ENCODE measurements at regions not wholly inside any gene's neighbourhood (a gene's known extent, or its start where the extent isn't known, plus 50 kb on each side); places are given as distances from the start of the nearest gene placed in this dataset.

DNA sequence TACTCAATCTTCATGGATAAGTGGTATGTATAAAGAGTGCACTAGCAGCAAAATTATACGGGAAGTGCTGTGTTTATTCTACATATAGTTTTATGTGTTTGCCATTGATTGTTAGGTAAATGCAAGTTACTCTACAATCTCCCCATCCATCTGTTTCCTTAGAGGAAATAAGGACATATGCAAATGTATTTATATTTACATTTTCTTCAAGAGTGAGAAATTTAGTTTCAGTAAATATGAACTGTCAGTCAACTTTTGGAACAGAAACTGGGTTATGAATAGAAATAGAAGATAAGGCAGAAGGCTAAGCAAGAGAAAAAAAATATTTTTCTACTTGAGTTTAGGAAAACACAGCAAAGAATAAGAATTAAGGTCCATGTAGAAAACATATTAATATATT lies 176.1 kb upstream of the KLHL1 start:
- dilution Hi-C loops (cut with MboI; ENCODE audit: extremely low pct_ligation_motif_present, low sequenced_read_pairs): no loop called here

DNA sequence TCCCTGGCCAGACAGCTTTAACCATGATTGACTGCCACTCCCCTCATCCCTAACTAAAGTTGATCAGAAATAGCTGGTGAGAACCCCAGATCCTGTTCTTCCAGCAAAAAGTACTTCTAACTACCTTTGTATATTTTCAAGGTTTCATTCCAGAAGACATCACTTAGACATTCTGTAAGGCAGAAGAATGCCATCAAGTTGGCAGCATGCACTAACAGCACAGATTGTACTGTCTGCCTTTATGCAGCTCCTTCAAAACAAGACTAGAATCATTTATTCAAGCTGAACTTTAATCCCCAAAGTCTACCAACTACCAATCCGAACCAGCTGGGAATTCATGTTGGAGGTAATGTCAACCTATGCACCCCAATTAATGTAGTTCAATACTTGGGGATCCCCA lies 167.6 kb upstream of the KLHL1 start:
- dilution Hi-C loops (cut with MboI; ENCODE audit: extremely low pct_ligation_motif_present, low sequenced_read_pairs): no loop called here
- no peaks in the 10 kb centered on the region for H3K9me3 ChIP-seq (ENCODE audit: control insufficient read depth, low read depth, low read length)
- H3K79me2 ChIP-seq (ENCODE audit: control insufficient read depth, insufficient read depth, low read length): no peaks in the 10 kb centered on the region
- no peak overlapping the region for H2AFZ ChIP-seq (ENCODE audit: control insufficient read depth, low read length)
- no peaks in the 10 kb centered on the region for H3K4me1 ChIP-seq (ENCODE audit: control insufficient read depth, extremely low read depth, insufficient read depth, low read length)
- no peaks in the 10 kb centered on the region for H3K9me1 ChIP-seq (ENCODE audit: control insufficient read depth, extremely low read depth, insufficient read depth, low read length)
- no peak overlapping the region for H3K4me2 ChIP-seq (ENCODE audit: control insufficient read depth, extremely low read depth, insufficient read depth, low read depth, low read length)
- H3K27me3 ChIP-seq (ENCODE audit: control insufficient read depth, extremely low read depth, insufficient read depth, low read length): no peaks in the 10 kb centered on the region
- no peaks in the 10 kb centered on the region for H4K20me1 ChIP-seq (ENCODE audit: control insufficient read depth, extremely low read depth, insufficient read depth, low read length)
- no peak overlapping the region for H3K9ac ChIP-seq (ENCODE audit: control insufficient read depth, extremely low read depth, insufficient read depth, low read length)
- no peak overlapping the region for H3K27ac ChIP-seq (ENCODE audit: control insufficient read depth, insufficient read depth, low read length)
- FAIRE-seq (no peak), DNase-seq (ENCODE audit: low read depth, low spot score) (no peak)
- H3K4me3 ChIP-seq (ENCODE audit: control insufficient read depth in 2 of 3, extremely low read depth in 1 of 3, insufficient read depth in 2 of 3, low read depth in 1 of 3, low read length in 3 of 3): no peak overlapping the region
- no peaks in the 10 kb centered on the region for H3K36me3 ChIP-seq (ENCODE audit: control insufficient read depth in 2 of 2, extremely low read depth in 1 of 2, insufficient read depth in 2 of 2, low read length in 2 of 2)
- TF ChIP-seq, protein P1, sequence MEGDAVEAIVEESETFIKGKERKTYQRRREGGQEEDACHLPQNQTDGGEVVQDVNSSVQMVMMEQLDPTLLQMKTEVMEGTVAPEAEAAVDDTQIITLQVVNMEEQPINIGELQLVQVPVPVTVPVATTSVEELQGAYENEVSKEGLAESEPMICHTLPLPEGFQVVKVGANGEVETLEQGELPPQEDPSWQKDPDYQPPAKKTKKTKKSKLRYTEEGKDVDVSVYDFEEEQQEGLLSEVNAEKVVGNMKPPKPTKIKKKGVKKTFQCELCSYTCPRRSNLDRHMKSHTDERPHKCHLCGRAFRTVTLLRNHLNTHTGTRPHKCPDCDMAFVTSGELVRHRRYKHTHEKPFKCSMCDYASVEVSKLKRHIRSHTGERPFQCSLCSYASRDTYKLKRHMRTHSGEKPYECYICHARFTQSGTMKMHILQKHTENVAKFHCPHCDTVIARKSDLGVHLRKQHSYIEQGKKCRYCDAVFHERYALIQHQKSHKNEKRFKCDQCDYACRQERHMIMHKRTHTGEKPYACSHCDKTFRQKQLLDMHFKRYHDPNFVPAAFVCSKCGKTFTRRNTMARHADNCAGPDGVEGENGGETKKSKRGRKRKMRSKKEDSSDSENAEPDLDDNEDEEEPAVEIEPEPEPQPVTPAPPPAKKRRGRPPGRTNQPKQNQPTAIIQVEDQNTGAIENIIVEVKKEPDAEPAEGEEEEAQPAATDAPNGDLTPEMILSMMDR (optimal IDR thresholded peaks at IDR 0.05 in 1 of 3, IDR thresholded peaks at IDR 0.05 in 1 of 3, conservative IDR thresholded peaks at IDR 0.05 in 1 of 3; ENCODE audit: extremely low read depth in 1 of 3, insufficient read depth in 2 of 3, low read length in 3 of 3): no peak
- TF ChIP-seq EZH2 (IDR thresholded peaks at IDR 0.05; ENCODE audit: low read length): no peak

More for the DNA sequence above, 176.1 kb upstream of the KLHL1 start:
- no peaks in the 10 kb centered on the region for H3K36me3 ChIP-seq (ENCODE audit: control insufficient read depth in 2 of 2, extremely low read depth in 1 of 2, insufficient read depth in 2 of 2, low read length in 2 of 2)
- H3K9ac ChIP-seq (ENCODE audit: control insufficient read depth, extremely low read depth, insufficient read depth, low read length): no peak overlapping the region
- FAIRE-seq: no peak
- no peak for DNase-seq (ENCODE audit: low read depth, low spot score)
- no peaks in the 10 kb centered on the region for H3K79me2 ChIP-seq (ENCODE audit: control insufficient read depth, insufficient read depth, low read length)
- H3K27me3 ChIP-seq (ENCODE audit: control insufficient read depth, extremely low read depth, insufficient read depth, low read length): no peaks in the 10 kb centered on the region
- H3K27ac ChIP-seq (ENCODE audit: control insufficient read depth, insufficient read depth, low read length): no peak overlapping the region
- no peaks in the 10 kb centered on the region for H3K9me3 ChIP-seq (ENCODE audit: control insufficient read depth, low read depth, low read length)
- no peak overlapping the region for H3K4me3 ChIP-seq (ENCODE audit: control insufficient read depth in 2 of 3, extremely low read depth in 1 of 3, insufficient read depth in 2 of 3, low read depth in 1 of 3, low read length in 3 of 3)
- no peaks in the 10 kb centered on the region for H3K9me1 ChIP-seq (ENCODE audit: control insufficient read depth, extremely low read depth, insufficient read depth, low read length)
- no peaks in the 10 kb centered on the region for H4K20me1 ChIP-seq (ENCODE audit: control insufficient read depth, extremely low read depth, insufficient read depth, low read length)
- H2AFZ ChIP-seq (ENCODE audit: control insufficient read depth, low read length): no peak overlapping the region
- no peaks in the 10 kb centered on the region for H3K4me1 ChIP-seq (ENCODE audit: control insufficient read depth, extremely low read depth, insufficient read depth, low read length)
- TF ChIP-seq, protein P1 (optimal IDR thresholded peaks at IDR 0.05 in 1 of 3, IDR thresholded peaks at IDR 0.05 in 1 of 3, conservative IDR thresholded peaks at IDR 0.05 in 1 of 3; ENCODE audit: extremely low read depth in 1 of 3, insufficient read depth in 2 of 3, low read length in 3 of 3): no peak
- TF ChIP-seq EZH2 (IDR thresholded peaks at IDR 0.05; ENCODE audit: low read length): no peak
- no peak overlapping the region for H3K4me2 ChIP-seq (ENCODE audit: control insufficient read depth, extremely low read depth, insufficient read depth, low read depth, low read length)
